Naive B cell (primary cell): ENCODE measurements at regions not wholly inside any gene's neighbourhood (a gene's known extent, or its start where the extent isn't known, plus 50 kb on each side); places are given as distances from the start of the nearest gene placed in this dataset.

Source experiments
- ATAC-seq, 2 donors: fragments of 150-1000 bp; cut with Tn5 transposase; 2 replicates each; pipeline ENCODE4 v1.10.0; 2021; ENCODE audit warnings: low read depth in 2 of 2, mild to moderate bottlenecking in 2 of 2, moderate library complexity in 2 of 2
- DNase-seq: peaks from one replicate; pipeline ENCODE4 v3.0.0; 2022
- H3K27ac Mint-ChIP-seq, 6 donors: one replicate each; pipeline ENCODE4 v1.8.0; 2020 to 2022; ENCODE audit warnings: mild to moderate bottlenecking in 6 of 6, mixed read lengths in 6 of 6, moderate library complexity in 5 of 6, inconsistent platforms in 2 of 6
- H3K27me3 Mint-ChIP-seq, 3 donors: one replicate each; pipeline ENCODE4 v1.8.0; 2021 to 2022; ENCODE audit warnings: mixed read lengths in 3 of 3, mild to moderate bottlenecking in 1 of 3
- H3K36me3 Mint-ChIP-seq, 2 donors: one replicate each; pipeline ENCODE4 v1.8.0; 2020 to 2022; ENCODE audit warnings: mixed read lengths in 2 of 2, inconsistent platforms in 1 of 2, mild to moderate bottlenecking in 1 of 2
- H3K4me1 Mint-ChIP-seq, 3 donors: one replicate each; pipeline ENCODE4 v1.8.0; 2020 to 2022; ENCODE audit warnings: mixed read lengths in 3 of 3, inconsistent platforms in 1 of 3, mild to moderate bottlenecking in 1 of 3, moderate library complexity in 1 of 3
- H3K4me3 Mint-ChIP-seq, 8 donors: one replicate each; pipeline ENCODE4 v1.8.0; 2020 to 2022; ENCODE audit warnings: mild to moderate bottlenecking in 8 of 8, mixed read lengths in 8 of 8, moderate library complexity in 8 of 8, inconsistent platforms in 2 of 8
- H3K9me3 Mint-ChIP-seq, 7 donors: one replicate each; pipeline ENCODE4 v1.8.0; 2020 to 2022; ENCODE audit warnings: mixed read lengths in 7 of 7, mild to moderate bottlenecking in 5 of 7, inconsistent platforms in 2 of 7, moderate library complexity in 1 of 7

GRCh38 chr20:52655395-52655794 lies 316.8 kb upstream of the TSHZ2 start:
- DNase-seq (no peak), ATAC-seq (no peak)
- Mint-ChIP-seq H3K27me3 (peaks cover 0 to 9% (median 6%) of the 10 kb centered on the region in 3 donors), H3K4me1 (no peaks in the 10 kb centered on the region), H3K27ac (no peak overlapping the region), H3K36me3 (no peaks in the 10 kb centered on the region), H3K4me3 (no peak overlapping the region), H3K9me3 (peaks cover 0 to 4% (median 0%) of the 10 kb centered on the region in 7 donors)

DNA sequence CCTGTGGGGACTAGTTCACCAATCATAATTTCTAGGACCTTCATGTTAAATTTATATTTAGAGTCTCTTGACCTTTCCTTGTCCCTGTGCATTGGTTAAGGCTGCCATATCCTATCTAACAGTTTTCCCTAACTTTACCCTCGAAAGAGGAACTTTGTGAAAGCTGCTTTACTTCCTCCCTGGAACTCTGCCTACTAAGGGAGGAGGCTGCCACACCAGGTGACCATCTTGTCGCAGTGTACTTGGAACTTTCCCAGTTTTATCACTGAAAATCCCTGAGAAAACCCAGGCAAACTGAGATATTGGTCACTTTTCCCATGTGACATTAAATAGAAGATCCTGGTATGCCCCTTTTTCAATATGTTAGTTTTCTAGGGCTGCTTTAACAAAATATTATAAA lies 317.6 kb upstream of the TSHZ2 start:
- Mint-ChIP-seq H3K4me3 (no peak overlapping the region), H3K27ac (no peak overlapping the region), H3K27me3 (peaks cover 0 to 6% (median under 1%) of the 10 kb centered on the region in 3 donors), H3K36me3 (no peaks in the 10 kb centered on the region), H3K4me1 (no peaks in the 10 kb centered on the region), H3K9me3 (peaks cover 0 to 2% (median 0%) of the 10 kb centered on the region in 7 donors)
- ATAC-seq (no peak), DNase-seq (no peak)

DNA sequence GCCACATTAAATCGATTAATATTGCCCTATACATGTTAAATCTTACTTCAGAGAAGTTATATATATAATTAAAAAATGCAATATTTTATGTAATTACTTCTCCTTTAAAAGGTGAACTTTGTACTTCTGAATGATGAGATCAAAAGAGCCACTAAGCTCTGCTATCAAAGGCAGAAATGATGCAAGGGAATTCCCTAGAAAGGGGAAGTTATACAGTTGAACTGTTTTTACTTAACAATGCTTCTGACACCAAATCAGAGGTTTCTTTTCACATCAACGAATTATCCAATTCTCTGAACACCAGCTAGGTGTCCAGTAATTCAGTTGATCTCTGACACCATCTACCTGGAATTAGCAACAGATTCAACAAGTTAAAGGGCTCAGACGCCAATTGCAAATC lies 319.9 kb upstream of the TSHZ2 start:
- H3K36me3 Mint-ChIP-seq, result no peaks in the 10 kb centered on the region
- no peak overlapping the region for H3K27ac Mint-ChIP-seq
- peak in 1 of 2 donors; percentile 34 for ATAC-seq
- peaks cover 0 to 1% (median 0%) of the 10 kb centered on the region in 3 donors for H3K27me3 Mint-ChIP-seq
- DNase-seq, result no peak
- no peaks in the 10 kb centered on the region for H3K4me1 Mint-ChIP-seq
- no peak overlapping the region for H3K4me3 Mint-ChIP-seq
- peaks cover 0 to 2% (median 0%) of the 10 kb centered on the region in 7 donors for H3K9me3 Mint-ChIP-seq

DNA sequence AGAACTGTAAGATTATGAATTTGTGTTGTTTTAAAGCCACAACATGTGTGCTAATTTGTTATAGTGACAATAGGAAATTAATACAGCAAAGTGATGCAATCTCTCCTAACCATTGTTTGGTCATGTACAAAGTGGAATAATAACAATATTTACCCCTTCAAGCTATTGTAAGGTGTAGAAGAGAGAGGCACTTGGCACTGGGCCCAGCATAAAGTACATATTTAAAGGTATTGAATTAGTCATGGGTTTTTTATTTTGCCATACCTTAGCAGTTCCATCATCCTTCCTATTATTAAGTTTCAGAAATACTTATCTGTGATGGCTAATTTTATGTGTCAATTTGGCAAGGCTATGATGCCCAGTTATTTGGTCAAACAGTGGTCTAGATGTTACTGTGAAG lies 322.4 kb upstream of the TSHZ2 start:
- DNase-seq, result no peak
- Mint-ChIP-seq H3K27me3 (no peaks in the 10 kb centered on the region), H3K27ac (no peak overlapping the region), H3K9me3 (peaks cover 0 to 2% (median 0%) of the 10 kb centered on the region in 7 donors), H3K36me3 (no peaks in the 10 kb centered on the region), H3K4me3 (no peak overlapping the region), H3K4me1 (no peaks in the 10 kb centered on the region)
- ATAC-seq, result no peak

DNA sequence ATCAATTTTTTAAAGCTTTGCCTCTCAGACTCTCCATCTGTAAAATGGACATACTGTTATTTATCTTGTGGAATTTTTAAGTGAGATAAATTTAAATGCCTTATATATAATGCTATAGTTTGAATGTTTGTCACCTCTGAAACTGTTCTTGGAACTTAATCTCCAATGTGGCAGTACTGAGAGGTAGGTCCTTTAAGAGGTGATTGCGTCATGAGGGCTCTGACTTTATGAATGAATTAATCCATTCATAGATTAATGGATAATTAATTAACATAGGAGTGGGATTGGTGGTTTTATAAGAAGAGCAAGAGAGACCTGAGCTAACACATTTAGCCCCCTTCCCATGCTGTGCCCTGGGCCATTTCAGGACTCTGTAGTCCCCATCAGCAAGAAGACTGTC lies 326.3 kb upstream of the TSHZ2 start:
- H3K4me3 Mint-ChIP-seq, result no peak overlapping the region
- no peaks in the 10 kb centered on the region for H3K27me3 Mint-ChIP-seq
- H3K27ac Mint-ChIP-seq, result no peak overlapping the region
- no peaks in the 10 kb centered on the region for H3K36me3 Mint-ChIP-seq
- ATAC-seq (no peak), DNase-seq (no peak)
- H3K4me1 Mint-ChIP-seq, result no peaks in the 10 kb centered on the region
- H3K9me3 Mint-ChIP-seq, result peaks cover 0 to 4% (median 0%) of the 10 kb centered on the region in 7 donors

- H3K4me3 Mint-ChIP-seq, result no peak overlapping the region
- H3K4me1 Mint-ChIP-seq, result no peaks in the 10 kb centered on the region
- no peak overlapping the region for H3K27ac Mint-ChIP-seq
- H3K36me3 Mint-ChIP-seq, result no peaks in the 10 kb centered on the region
- H3K9me3 Mint-ChIP-seq, result peaks cover 0 to 8% (median 0%) of the 10 kb centered on the region in 7 donors
- H3K27me3 Mint-ChIP-seq, result no peaks in the 10 kb centered on the region
- DNase-seq (no peak), ATAC-seq (no peak)
Observed at GRCh38 chr20:52643034-52643433, 329.1 kb upstream of the TSHZ2 start.

DNA sequence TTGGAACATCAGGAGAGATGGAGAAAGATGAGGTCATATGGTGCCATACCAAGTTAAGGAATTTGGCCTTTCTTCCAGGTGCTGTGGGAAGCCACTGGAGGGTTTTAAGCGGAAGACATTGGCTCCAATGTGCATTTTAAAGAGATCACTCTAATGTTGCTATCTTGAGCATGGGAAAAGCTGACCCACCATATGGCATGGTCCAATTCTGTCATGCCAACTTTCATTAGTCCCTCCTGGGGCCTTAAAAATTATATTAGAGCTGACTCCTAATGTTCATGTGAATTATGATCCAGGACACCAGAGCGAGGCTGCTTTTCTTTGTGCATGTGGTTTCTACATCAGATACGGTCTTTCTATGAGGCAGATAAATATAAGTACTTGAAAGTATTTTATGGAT lies 335.0 kb upstream of the TSHZ2 start:
- Mint-ChIP-seq H3K36me3 (no peaks in the 10 kb centered on the region), H3K4me3 (no peak overlapping the region), H3K27me3 (peaks cover 0 to 6% (median 0%) of the 10 kb centered on the region in 3 donors), H3K4me1 (no peaks in the 10 kb centered on the region), H3K27ac (peak overlapping the region in 1 of 6 donors; percentile 3), H3K9me3 (peaks cover 0 to 8% (median 0%) of the 10 kb centered on the region in 7 donors)
- no peak for DNase-seq
- no peak for ATAC-seq

DNA sequence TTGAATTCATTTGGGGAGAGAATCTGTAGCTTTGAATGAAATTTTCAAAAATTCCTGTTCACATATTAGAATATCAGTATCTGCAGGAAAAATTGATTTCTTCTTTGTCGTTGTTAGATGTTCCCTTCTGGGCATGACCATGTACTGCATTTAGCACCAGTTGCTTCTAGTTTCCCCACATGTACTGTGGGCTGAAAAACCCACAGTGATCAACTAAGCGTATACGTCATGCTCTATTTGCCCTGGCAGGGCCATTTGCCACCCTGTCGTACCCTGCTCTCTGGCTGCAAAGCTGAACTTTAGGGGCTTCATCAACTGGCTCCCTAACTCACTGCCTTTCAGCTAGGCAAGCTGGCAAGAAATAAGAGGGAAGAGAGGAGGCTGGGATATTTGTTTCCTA lies 340.7 kb upstream of the TSHZ2 start:
- H3K36me3 Mint-ChIP-seq, result no peaks in the 10 kb centered on the region
- DNase-seq (no peak), ATAC-seq (no peak)
- H3K4me3 Mint-ChIP-seq, result no peak overlapping the region
- H3K27ac Mint-ChIP-seq, result no peak overlapping the region
- peaks cover 3 to 13% (median 7%) of the 10 kb centered on the region in 7 donors for H3K9me3 Mint-ChIP-seq
- H3K4me1 Mint-ChIP-seq, result no peaks in the 10 kb centered on the region
- peaks cover 0 to 6% (median 0%) of the 10 kb centered on the region in 3 donors for H3K27me3 Mint-ChIP-seq

- peaks cover 3 to 13% (median 7%) of the 10 kb centered on the region in 7 donors for H3K9me3 Mint-ChIP-seq
- H3K27ac Mint-ChIP-seq, result no peak overlapping the region
- H3K36me3 Mint-ChIP-seq, result no peaks in the 10 kb centered on the region
- H3K4me1 Mint-ChIP-seq, result no peaks in the 10 kb centered on the region
- no peaks in the 10 kb centered on the region for H3K27me3 Mint-ChIP-seq
- H3K4me3 Mint-ChIP-seq, result no peak overlapping the region
- DNase-seq (no peak), ATAC-seq (no peak)
Observed at GRCh38 chr20:52630138-52630537, 342.0 kb upstream of the TSHZ2 start.

DNA sequence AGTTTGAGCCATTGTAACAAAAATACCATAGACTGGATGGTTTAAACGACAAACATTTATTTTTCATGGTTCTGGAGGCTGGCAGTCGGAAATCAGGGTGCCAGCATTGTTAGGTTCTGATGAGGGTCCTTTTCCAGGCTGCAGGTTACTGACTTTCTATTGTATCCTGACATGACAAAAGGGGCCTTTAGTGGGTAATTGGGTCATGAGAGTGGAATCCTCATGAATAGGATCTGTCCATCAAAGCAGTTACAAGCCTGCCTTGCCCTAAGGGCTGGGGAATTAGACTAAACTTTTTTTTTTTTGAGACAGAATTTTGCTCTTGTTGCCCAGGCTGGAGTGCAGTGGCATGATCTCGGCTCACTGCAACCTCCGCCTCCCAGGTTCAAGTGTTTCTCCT lies 347.9 kb upstream of the TSHZ2 start:
- no peak overlapping the region for H3K27ac Mint-ChIP-seq
- DNase-seq (no peak), ATAC-seq (no peak)
- H3K27me3 Mint-ChIP-seq, result no peaks in the 10 kb centered on the region
- peaks cover 0 to 4% (median 3%) of the 10 kb centered on the region in 7 donors for H3K9me3 Mint-ChIP-seq
- no peaks in the 10 kb centered on the region for H3K4me1 Mint-ChIP-seq
- H3K36me3 Mint-ChIP-seq, result no peaks in the 10 kb centered on the region
- H3K4me3 Mint-ChIP-seq, result no peak overlapping the region

DNA sequence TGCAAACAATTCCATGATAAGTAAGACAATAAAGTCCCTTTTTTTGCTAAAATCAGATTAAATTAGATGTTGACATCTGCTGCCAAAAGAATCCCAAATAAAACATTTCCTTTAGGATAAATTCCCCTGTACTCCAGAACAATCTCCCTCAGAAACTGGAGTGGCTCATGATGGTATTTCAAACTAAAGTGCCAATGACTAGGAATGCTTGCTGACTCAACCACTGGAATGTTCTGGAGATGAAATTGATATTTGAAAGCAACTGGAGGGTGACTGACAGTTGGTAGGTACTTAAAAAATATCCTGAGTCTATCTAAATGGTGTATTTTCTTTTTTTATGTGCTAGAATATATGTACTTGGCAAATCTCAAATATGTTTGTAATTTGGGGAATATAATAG lies 350.1 kb upstream of the TSHZ2 start:
- DNase-seq (no peak), ATAC-seq (no peak)
- H3K27ac Mint-ChIP-seq, result no peak overlapping the region
- H3K27me3 Mint-ChIP-seq, result peaks cover 0 to 1% (median 0%) of the 10 kb centered on the region in 3 donors
- H3K4me3 Mint-ChIP-seq, result no peak overlapping the region
- H3K36me3 Mint-ChIP-seq, result no peaks in the 10 kb centered on the region
- no peaks in the 10 kb centered on the region for H3K4me1 Mint-ChIP-seq
- H3K9me3 Mint-ChIP-seq, result peaks cover 0 to 3% (median 0%) of the 10 kb centered on the region in 7 donors

GRCh38 chr20:52621401-52621800 lies 350.8 kb upstream of the TSHZ2 start:
- ATAC-seq, result no peak
- H3K36me3 Mint-ChIP-seq, result no peaks in the 10 kb centered on the region
- peaks cover 0 to 3% (median 0%) of the 10 kb centered on the region in 7 donors for H3K9me3 Mint-ChIP-seq

DNA sequence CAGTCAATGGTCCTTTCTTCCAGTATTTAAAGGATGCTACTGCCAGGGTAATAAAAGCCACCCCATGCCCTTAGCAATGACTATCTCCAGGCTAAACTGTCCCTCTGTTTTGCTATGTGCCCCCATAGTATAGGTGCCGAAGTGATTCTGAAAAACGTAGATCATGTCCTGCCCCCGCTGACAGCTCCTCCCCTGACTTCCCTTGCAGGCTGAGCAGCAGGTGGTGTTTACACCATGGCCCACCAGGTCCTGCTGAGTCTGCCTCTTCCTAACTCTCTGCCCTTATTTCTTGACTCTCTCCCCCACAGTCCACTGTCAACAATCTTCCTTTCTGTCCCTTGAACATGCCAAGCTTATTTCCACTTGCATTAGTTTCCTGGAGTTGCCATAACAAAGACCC lies 352.5 kb upstream of the TSHZ2 start:
- Mint-ChIP-seq H3K4me3 (no peak overlapping the region), H3K36me3 (no peaks in the 10 kb centered on the region), H3K27ac (no peak overlapping the region), H3K27me3 (peaks cover 4 to 16% (median 8%) of the 10 kb centered on the region in 3 donors), H3K9me3 (peaks cover 0 to 3% (median 0%) of the 10 kb centered on the region in 7 donors), H3K4me1 (no peaks in the 10 kb centered on the region)
- DNase-seq, result no peak
- ATAC-seq, result peak in 1 of 2 donors; percentile 28

More at GRCh38 chr20:52621401-52621800, 350.8 kb upstream of the TSHZ2 start:
- peak overlapping the region in 1 of 6 donors; percentile 46 for H3K27ac Mint-ChIP-seq
- peaks cover 0 to 8% (median under 1%) of the 10 kb centered on the region in 3 donors for H3K27me3 Mint-ChIP-seq
- DNase-seq, result no peak
- no peak overlapping the region for H3K4me3 Mint-ChIP-seq
- H3K4me1 Mint-ChIP-seq, result no peaks in the 10 kb centered on the region

- Mint-ChIP-seq H3K9me3 (peaks cover 0 to 3% (median 0%) of the 10 kb centered on the region in 7 donors), H3K27me3 (peaks cover 4 to 16% (median 8%) of the 10 kb centered on the region in 3 donors), H3K4me3 (no peak overlapping the region), H3K27ac (no peak overlapping the region), H3K4me1 (no peaks in the 10 kb centered on the region), H3K36me3 (no peaks in the 10 kb centered on the region)
- DNase-seq, result no peak
- peak in 1 of 2 donors; percentile 27 for ATAC-seq
Observed at GRCh38 chr20:52619101-52619500, 353.1 kb upstream of the TSHZ2 start.

DNA sequence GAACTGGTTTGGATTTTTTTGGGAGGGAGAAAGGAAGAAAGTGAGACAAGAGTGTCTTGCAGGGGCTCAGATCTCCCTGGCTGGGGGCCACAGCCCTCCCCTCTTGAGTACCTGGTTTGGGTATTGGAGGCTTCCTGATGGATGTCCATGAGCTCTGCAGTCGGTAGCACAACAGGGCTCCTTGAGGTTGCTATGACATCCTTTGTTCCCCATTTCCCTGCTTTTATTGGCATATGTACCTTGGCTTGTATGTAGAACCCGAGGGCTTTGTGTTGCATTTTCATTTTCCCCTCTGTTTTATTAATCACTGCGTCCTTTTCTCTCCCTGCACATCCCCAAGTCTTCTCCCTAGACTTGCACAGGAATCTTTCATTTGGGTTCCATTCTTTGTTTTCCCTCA lies 355.5 kb upstream of the TSHZ2 start:
- ATAC-seq, result no peak
- no peak for DNase-seq
- H3K27ac Mint-ChIP-seq, result no peak overlapping the region
- H3K9me3 Mint-ChIP-seq, result peaks cover 0 to 4% (median 2%) of the 10 kb centered on the region in 7 donors
- H3K36me3 Mint-ChIP-seq, result no peaks in the 10 kb centered on the region
- H3K27me3 Mint-ChIP-seq, result peaks cover 10 to 16% (median 14%) of the 10 kb centered on the region in 3 donors
- no peaks in the 10 kb centered on the region for H3K4me1 Mint-ChIP-seq
- H3K4me3 Mint-ChIP-seq, result no peak overlapping the region
